NCI-H345 treated with DMSO at 0.1 percent for 48 hours (cell line): ENCODE measurements at regions not wholly inside any gene's neighbourhood (a gene's known extent, or its start where the extent isn't known, plus 50 kb on each side); places are given as distances from the start of the nearest gene placed in this dataset.

ENCODE experiments used
- DNase-seq: peaks from one replicate; lab custom pipeline; 2025; ENCODE audit not compliant: unreplicated experiment; lab: John Stamatoyannopoulos, UW

DNA sequence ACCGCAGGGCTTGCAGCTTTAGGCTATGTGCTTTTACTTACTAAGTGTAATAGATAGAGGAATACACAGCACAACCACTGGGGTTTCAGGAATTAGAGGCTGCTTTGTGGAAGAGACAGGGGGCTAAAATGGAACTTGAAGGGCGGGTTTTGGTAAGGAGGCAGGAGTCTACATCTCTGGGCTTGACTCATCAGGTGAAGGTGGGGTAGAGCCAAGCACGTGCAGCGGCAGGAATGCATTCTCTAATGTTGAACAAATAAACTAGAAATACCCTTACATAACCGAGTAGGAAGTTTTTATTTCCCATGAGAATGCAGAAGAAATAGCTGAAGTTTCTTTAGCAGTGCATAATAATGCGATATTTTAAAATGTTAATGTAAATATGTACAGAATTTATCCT is 673.8 kb upstream of the SALL3 start:
- DNase-seq, result no peak

DNA sequence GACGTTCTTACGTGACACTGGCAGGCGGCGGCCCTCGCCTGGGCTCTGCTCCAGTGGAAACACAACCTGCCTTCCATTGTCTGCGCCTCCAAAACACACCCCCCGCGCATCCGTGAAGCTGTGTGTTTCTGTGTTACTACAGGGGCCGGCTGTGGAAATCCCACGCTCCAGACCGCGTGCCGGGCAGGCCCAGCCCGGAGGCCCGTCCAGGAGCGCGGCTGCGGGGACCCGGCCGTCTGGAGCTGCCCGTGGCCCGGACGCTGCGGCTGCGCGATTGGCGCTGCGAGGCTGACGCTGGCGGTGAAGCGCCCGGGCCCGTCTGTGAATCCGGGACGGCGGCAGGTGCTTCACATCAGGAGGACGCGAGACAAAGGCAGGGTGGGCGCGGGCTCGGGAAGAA is 670.3 kb upstream of the SALL3 start:
- DNase-seq, result no peak

- DNase-seq, result no peak
Observed at GRCh38 chr18:78309924-78310323, 669.7 kb upstream of the SALL3 start.

- DNase-seq, result no peak
Observed at GRCh38 chr18:78319264-78319663, 660.4 kb upstream of the SALL3 start.

DNA sequence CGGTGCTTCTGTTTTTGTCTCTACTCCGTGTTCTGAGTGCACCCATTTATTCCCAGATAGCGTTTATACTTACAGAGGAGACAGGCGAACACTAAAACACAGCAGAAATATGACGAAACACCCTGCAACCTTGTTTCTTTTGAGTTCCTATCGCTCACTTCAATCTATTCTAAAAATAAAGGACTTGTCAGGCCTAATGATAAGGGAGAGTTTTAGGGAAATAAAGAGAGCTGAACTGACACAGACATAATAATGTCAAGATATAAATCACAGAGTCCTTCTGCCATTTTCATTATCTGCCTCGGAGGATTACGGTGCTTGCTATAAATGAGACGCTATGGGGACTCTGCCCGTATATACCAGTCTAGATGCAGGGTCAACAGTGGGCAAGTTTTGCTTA is 659.7 kb upstream of the SALL3 start:
- no peak for DNase-seq

- no peak for DNase-seq
Observed at GRCh38 chr18:78321402-78321801, 658.2 kb upstream of the SALL3 start.

DNA sequence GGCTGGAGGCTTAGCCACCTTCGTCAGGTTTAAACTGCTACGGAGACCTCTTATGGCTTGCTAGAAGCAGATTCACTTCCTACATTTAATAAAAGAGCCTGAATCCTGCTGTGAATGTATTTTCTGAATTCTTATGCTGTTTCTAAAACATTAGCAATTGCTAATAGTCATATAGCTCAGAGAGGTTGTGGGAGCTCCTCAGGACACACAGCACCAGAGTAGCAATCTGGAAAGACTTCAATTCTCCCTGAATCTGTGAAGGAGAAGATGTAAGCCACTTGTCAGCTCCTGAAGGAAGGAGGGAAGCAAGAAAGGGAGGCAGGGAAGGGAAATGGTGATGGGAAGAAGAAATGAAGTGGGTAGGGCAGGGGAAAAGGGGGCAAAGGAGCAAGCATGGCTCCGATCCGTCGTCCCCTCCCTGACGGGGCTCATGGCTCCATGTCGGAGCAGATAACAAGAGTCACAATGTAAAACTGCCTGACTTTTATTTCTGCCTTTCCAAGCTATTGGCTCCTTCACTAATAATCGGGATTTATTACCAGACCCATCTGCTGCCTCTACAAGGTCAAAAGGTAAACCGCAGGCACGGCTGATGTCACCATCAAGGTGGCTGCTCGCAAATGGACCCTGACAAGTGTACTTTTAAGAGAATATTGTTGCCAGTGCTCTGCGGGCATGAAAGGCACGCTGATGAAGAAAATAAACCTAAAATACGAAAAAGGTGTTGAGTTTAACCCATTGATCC is 656.0 kb upstream of the SALL3 start:
- no peak for DNase-seq

- no peak for DNase-seq
Observed at GRCh38 chr18:78327643-78328042, 652.0 kb upstream of the SALL3 start.

GRCh38 chr18:78330766-78331165 is 648.9 kb upstream of the SALL3 start:
- DNase-seq, result no peak

DNA sequence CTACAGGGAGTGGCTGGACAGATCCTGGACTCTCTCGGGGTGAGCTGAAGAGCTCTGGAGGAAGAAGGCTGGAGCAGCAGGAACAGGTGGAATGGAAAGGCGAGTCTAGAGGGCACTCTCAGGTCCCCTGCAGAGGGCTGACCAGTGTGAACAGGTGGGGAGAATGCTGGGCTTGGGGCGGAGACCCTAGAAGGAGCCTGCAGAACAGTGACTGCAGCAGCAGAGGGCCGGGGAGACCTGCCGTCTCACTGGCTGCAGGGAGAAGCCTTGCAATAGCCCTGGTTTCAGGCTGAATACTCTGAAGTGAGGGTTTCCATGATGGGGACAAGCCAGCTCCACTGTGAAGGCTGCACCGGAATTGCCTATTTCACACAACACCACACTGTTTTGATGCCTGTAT is 626.7 kb upstream of the SALL3 start:
- no peak for DNase-seq

- DNase-seq, result no peak
Observed at GRCh38 chr18:78362198-78362597, 617.4 kb upstream of the SALL3 start.

DNA sequence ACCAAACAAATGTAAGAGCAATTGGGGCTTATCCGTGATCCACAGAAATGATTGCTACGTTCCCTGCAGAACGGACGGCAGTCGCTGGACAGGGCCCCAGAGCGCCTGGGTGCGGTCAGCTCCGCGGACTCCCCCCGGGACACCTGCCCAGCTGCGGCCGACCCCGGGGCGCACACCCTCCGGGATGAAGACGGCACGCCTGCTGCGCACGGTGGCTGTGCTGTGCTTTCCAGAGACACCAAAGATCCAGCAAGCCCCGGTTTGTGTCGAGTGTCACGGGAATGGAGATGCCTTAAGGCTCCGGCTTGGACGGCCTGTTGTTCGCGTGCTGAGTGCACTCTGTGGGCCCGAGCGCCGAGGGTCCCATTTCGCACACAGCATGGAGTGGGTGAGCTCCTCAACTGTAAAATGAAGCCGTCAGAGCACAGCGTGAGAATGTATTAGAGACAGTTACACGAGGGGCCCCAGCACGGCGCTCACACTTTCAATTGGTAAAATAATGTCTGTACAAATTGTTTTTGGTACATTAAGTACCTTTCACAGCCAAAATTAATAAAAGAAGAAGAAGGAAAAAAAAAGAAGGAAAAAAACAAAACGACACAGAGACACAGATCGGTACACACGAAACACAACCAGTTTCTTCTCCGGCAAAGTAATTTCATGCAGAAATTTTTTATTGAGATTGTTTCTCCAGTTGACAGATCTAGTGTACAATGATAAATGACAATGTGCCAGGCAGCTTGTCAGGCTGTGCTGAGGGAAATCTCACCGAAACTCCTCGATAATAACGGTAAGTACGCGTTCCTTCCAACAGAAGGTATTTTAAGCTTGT is 615.8 kb upstream of the SALL3 start:
- no peak for DNase-seq

DNA sequence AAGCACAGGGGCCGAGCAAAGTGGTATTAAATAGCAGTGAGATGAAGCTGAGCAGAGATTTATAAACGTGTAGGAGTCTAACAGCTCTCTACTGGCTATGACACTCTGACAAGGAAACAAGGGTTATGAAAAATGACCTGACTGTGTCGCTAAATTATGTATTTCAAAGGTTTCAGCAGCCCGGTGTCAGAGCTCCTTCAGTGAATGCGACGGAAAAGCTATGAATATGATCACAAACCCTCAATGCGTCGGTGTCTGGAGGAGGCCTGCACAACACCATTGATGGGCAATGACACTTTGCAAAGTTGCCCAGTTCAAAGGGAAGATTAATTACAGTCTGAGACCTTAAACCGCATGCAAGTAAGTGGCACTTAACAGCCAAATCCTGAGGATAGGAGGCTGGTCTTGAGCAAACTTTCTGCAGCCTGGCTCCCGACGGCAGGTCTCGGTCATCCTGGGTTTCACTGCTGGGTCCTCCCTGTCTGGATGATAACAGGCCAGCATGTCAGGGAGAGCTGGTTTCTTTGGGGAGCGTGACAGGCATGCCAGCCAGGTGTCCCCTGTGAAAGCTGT is 615.1 kb upstream of the SALL3 start:
- DNase-seq, result no peak

GRCh38 chr18:78367996-78368395 is 611.6 kb upstream of the SALL3 start:
- DNase-seq, result no peak

- no peak for DNase-seq
Observed at GRCh38 chr18:78368726-78369125, 610.9 kb upstream of the SALL3 start.

- DNase-seq, result no peak
Observed at GRCh38 chr18:78376046-78376445, 603.6 kb upstream of the SALL3 start.

- no peak for DNase-seq
Observed at GRCh38 chr18:78378403-78378802, 601.2 kb upstream of the SALL3 start.

GRCh38 chr18:78378983-78379382 is 600.6 kb upstream of the SALL3 start:
- DNase-seq, result no peak

DNA sequence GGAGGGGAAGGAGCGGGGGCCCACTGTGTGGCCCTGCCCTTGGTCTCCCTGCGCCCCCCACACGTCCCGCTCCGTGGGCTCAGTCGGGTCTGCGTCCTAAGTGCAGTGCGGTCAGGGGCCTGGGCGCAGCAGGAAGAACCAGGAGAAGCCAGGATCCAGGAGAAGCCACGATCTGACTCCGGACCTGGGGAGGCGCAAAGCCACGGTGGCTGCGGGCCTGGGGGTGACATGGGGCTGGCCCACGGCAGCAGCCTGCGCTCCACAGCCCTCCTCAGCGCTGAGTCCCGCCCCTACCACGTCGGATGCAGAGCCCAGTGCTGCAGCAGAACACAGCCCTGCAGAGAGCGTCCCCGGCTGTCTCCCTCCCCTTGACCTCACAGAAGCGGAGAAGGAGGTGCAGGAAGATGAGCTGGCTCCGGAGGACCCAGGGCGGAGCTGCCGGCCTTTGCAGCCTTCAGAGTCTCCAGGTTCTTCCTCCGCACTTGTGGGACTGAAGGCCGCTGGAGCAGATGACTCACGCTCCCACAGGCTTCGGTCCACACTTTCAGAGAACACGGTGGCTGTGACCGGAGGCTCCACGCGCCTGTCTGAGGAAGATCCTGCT is 589.2 kb upstream of the SALL3 start:
- DNase-seq, result no peak

DNA sequence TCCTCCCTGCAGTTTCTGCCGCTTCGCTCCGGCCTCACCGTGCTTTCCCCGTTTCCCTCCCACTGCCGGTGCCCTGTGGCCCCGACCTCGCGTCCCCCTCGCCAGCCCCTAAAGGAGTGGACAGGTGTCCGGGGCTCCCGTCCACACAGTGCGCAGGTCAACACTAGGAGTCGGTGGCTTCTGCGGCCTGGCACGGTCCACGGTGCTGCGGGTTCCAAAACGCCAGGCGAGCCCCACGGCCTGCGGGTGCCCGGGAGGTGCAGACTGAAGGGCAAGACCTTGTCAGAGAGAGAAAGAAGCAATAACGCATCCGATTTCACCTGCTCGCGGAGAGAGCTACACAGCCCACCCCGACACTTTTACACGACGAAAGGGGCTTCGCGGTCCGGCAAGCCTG is 588.7 kb upstream of the SALL3 start:
- no peak for DNase-seq

- no peak for DNase-seq
Observed at GRCh38 chr18:78393086-78393862, 586.3 kb upstream of the SALL3 start.
